ENCODE measurements at regions not wholly inside any gene's neighbourhood (a gene's known extent, or its start where the extent isn't known, plus 50 kb on each side); places are given as distances from the start of the nearest gene placed in this dataset.

- H3K4me3 ChIP-seq (ENCODE audit: low read length) = no peak overlapping the region
- H3K36me3 ChIP-seq (ENCODE audit: insufficient read depth, low read length) = no peaks in the 10 kb centered on the region
- H3K27me3 ChIP-seq (ENCODE audit: control insufficient read depth, insufficient read depth, low read length) = peaks cover 6% of the 10 kb centered on the region
- H3K9ac ChIP-seq (ENCODE audit: low read depth, low read length) = no peak overlapping the region
- no peak overlapping the region for H3K4me2 ChIP-seq (ENCODE audit: low read length)
- no peaks in the 10 kb centered on the region for H3K9me3 ChIP-seq (replicated peaks; ENCODE audit: low read length)
- H3K4me1 ChIP-seq (ENCODE audit: control insufficient read depth, insufficient read depth, low read length) = no peaks in the 10 kb centered on the region
These were observed 240.6 kb upstream of the LMCD1 start for GRCh38 chr3:8261018-8261417.

- no peaks in the 10 kb centered on the region for H3K36me3 ChIP-seq (ENCODE audit: insufficient read depth, low read length)
- no peak overlapping the region for H3K4me2 ChIP-seq (ENCODE audit: low read length)
- H3K9me3 ChIP-seq (replicated peaks; ENCODE audit: low read length) = no peaks in the 10 kb centered on the region
- H3K4me1 ChIP-seq (ENCODE audit: control insufficient read depth, insufficient read depth, low read length) = no peaks in the 10 kb centered on the region
- H3K27me3 ChIP-seq (ENCODE audit: control insufficient read depth, insufficient read depth, low read length) = peaks cover 6% of the 10 kb centered on the region
- H3K9ac ChIP-seq (ENCODE audit: low read depth, low read length) = no peak overlapping the region
- no peak overlapping the region for H3K4me3 ChIP-seq (ENCODE audit: low read length)
These were observed 234.9 kb upstream of the LMCD1 start for GRCh38 chr3:8266730-8267131.

- Histone ChIP-seq H3K4me3 (ENCODE audit: low read length) (no peak overlapping the region), H3K9me3 (replicated peaks; ENCODE audit: low read length) (no peaks in the 10 kb centered on the region), H3K36me3 (ENCODE audit: insufficient read depth, low read length) (no peaks in the 10 kb centered on the region), H3K4me2 (ENCODE audit: low read length) (no peak overlapping the region), H3K27me3 (ENCODE audit: control insufficient read depth, insufficient read depth, low read length) (no peaks in the 10 kb centered on the region), H3K4me1 (ENCODE audit: control insufficient read depth, insufficient read depth, low read length) (no peaks in the 10 kb centered on the region), H3K9ac (ENCODE audit: low read depth, low read length) (no peak overlapping the region)
These were observed 228.1 kb upstream of the LMCD1 start for GRCh38 chr3:8273479-8273878.

GRCh38 chr3:8276056-8276455 is 225.6 kb upstream of the LMCD1 start:
- H3K9me3 ChIP-seq (replicated peaks; ENCODE audit: low read length) = no peaks in the 10 kb centered on the region
- H3K27me3 ChIP-seq (ENCODE audit: control insufficient read depth, insufficient read depth, low read length) = no peaks in the 10 kb centered on the region
- H3K4me3 ChIP-seq (ENCODE audit: low read length) = no peak overlapping the region
- no peaks in the 10 kb centered on the region for H3K36me3 ChIP-seq (ENCODE audit: insufficient read depth, low read length)
- no peak overlapping the region for H3K4me2 ChIP-seq (ENCODE audit: low read length)
- H3K4me1 ChIP-seq (ENCODE audit: control insufficient read depth, insufficient read depth, low read length) = no peaks in the 10 kb centered on the region
- no peak overlapping the region for H3K9ac ChIP-seq (ENCODE audit: low read depth, low read length)

DNA sequence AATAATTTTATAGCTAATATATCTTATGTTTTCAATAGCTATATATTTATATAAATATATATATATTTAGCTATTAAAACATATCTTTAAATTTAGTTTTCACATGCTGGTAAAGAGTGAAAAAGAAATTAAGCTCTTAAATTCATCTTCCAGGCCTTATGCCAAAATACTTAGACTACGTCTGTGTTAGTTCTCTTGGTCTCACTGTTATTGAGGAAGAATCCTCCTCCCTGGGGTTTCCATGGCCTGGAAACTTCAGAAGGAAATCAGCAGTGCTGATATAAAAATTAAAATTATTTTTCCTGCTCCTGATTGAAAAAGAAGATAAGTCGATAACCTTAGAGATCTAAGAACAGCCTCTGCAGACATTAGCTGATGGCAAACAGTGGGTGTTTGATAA is 225.1 kb upstream of the LMCD1 start:
- H3K9me3 ChIP-seq (replicated peaks; ENCODE audit: low read length) = no peaks in the 10 kb centered on the region
- no peak overlapping the region for H3K4me2 ChIP-seq (ENCODE audit: low read length)
- H3K4me3 ChIP-seq (ENCODE audit: low read length) = no peak overlapping the region
- H3K9ac ChIP-seq (ENCODE audit: low read depth, low read length) = no peak overlapping the region
- no peaks in the 10 kb centered on the region for H3K27me3 ChIP-seq (ENCODE audit: control insufficient read depth, insufficient read depth, low read length)
- no peaks in the 10 kb centered on the region for H3K36me3 ChIP-seq (ENCODE audit: insufficient read depth, low read length)
- H3K4me1 ChIP-seq (ENCODE audit: control insufficient read depth, insufficient read depth, low read length) = no peaks in the 10 kb centered on the region

GRCh38 chr3:8278448-8278847 is 223.2 kb upstream of the LMCD1 start:
- Histone ChIP-seq H3K9ac (ENCODE audit: low read depth, low read length) (no peak overlapping the region), H3K27me3 (ENCODE audit: control insufficient read depth, insufficient read depth, low read length) (no peaks in the 10 kb centered on the region), H3K4me3 (ENCODE audit: low read length) (no peak overlapping the region), H3K4me2 (ENCODE audit: low read length) (no peak overlapping the region), H3K36me3 (ENCODE audit: insufficient read depth, low read length) (no peaks in the 10 kb centered on the region), H3K4me1 (ENCODE audit: control insufficient read depth, insufficient read depth, low read length) (no peaks in the 10 kb centered on the region), H3K9me3 (replicated peaks; ENCODE audit: low read length) (no peaks in the 10 kb centered on the region)

- no peak overlapping the region for H3K4me2 ChIP-seq (ENCODE audit: low read length)
- H3K36me3 ChIP-seq (ENCODE audit: insufficient read depth, low read length) = no peaks in the 10 kb centered on the region
- H3K4me3 ChIP-seq (ENCODE audit: low read length) = no peak overlapping the region
- H3K27me3 ChIP-seq (ENCODE audit: control insufficient read depth, insufficient read depth, low read length) = no peaks in the 10 kb centered on the region
- no peaks in the 10 kb centered on the region for H3K9me3 ChIP-seq (replicated peaks; ENCODE audit: low read length)
- no peak overlapping the region for H3K9ac ChIP-seq (ENCODE audit: low read depth, low read length)
- H3K4me1 ChIP-seq (ENCODE audit: control insufficient read depth, insufficient read depth, low read length) = no peaks in the 10 kb centered on the region
These were observed 222.1 kb upstream of the LMCD1 start for GRCh38 chr3:8279476-8279875.

DNA sequence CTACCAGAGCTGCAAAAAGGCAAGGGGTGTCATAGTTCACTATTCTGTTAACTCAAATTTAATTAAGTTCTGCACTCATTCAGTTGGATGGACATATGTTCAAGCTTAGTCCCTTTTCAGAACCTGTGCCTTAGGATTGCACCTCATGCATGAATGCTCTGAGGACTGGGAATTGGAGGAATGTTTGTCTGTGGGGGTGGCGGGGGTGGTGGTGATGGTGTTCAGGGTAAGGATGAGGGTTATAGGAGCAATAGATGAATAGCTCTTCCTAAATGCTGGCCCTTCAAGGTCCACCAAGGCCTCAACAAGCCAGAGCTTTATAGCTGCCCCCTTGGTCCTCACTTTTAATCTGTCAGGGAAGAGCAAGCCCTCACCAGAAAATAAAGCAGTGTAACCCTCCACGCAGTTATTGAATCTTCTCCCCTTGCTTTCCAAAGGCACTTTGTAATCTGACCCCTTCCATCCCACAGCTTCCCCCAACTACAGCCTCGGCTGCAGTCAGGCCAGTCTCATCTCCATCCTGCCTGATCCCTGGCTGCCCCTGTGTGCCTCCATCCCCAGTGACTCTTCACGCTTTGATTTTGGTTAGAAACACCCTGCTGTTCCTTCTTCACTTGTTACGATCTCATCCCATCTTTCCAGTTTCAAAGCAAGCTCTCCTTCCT is 221.6 kb upstream of the LMCD1 start:
- no peak overlapping the region for H3K9ac ChIP-seq (ENCODE audit: low read depth, low read length)
- no peak overlapping the region for H3K4me2 ChIP-seq (ENCODE audit: low read length)
- no peaks in the 10 kb centered on the region for H3K36me3 ChIP-seq (ENCODE audit: insufficient read depth, low read length)
- no peak overlapping the region for H3K4me3 ChIP-seq (ENCODE audit: low read length)
- no peaks in the 10 kb centered on the region for H3K27me3 ChIP-seq (ENCODE audit: control insufficient read depth, insufficient read depth, low read length)
- no peaks in the 10 kb centered on the region for H3K9me3 ChIP-seq (replicated peaks; ENCODE audit: low read length)
- H3K4me1 ChIP-seq (ENCODE audit: control insufficient read depth, insufficient read depth, low read length) = no peaks in the 10 kb centered on the region

- Histone ChIP-seq H3K4me3 (ENCODE audit: low read length) (no peak overlapping the region), H3K9me3 (replicated peaks; ENCODE audit: low read length) (no peaks in the 10 kb centered on the region), H3K36me3 (ENCODE audit: insufficient read depth, low read length) (no peaks in the 10 kb centered on the region), H3K9ac (ENCODE audit: low read depth, low read length) (no peak overlapping the region), H3K4me2 (ENCODE audit: low read length) (no peak overlapping the region), H3K4me1 (ENCODE audit: control insufficient read depth, insufficient read depth, low read length) (no peaks in the 10 kb centered on the region), H3K27me3 (ENCODE audit: control insufficient read depth, insufficient read depth, low read length) (no peaks in the 10 kb centered on the region)
These were observed 219.0 kb upstream of the LMCD1 start for GRCh38 chr3:8282541-8283165.

DNA sequence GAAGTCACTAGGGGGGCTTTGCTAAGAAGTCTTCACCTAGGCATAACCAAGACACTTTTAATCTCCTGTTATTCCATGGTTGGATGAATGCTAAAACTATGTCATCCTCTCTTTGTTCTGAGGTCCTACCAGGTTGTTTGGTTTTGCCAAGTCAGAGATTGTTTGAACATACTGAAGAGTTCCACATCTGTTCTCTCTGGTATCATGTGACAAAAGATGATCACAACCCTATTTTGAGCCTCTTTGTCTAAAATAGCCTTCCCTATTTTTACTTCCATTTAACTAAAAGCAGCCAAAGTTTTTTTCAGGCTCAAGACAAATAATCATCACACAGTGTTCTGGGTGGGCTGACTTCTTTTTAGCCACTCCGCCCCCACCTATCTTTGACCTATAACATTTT is 218.4 kb upstream of the LMCD1 start:
- no peak overlapping the region for H3K4me2 ChIP-seq (ENCODE audit: low read length)
- no peaks in the 10 kb centered on the region for H3K9me3 ChIP-seq (replicated peaks; ENCODE audit: low read length)
- H3K4me1 ChIP-seq (ENCODE audit: control insufficient read depth, insufficient read depth, low read length) = no peaks in the 10 kb centered on the region
- no peaks in the 10 kb centered on the region for H3K27me3 ChIP-seq (ENCODE audit: control insufficient read depth, insufficient read depth, low read length)
- H3K4me3 ChIP-seq (ENCODE audit: low read length) = no peak overlapping the region
- H3K9ac ChIP-seq (ENCODE audit: low read depth, low read length) = no peak overlapping the region
- H3K36me3 ChIP-seq (ENCODE audit: insufficient read depth, low read length) = no peaks in the 10 kb centered on the region

GRCh38 chr3:8286086-8286485 is 215.5 kb upstream of the LMCD1 start:
- Histone ChIP-seq H3K4me1 (ENCODE audit: control insufficient read depth, insufficient read depth, low read length) (no peaks in the 10 kb centered on the region), H3K4me3 (ENCODE audit: low read length) (no peak overlapping the region), H3K4me2 (ENCODE audit: low read length) (no peak overlapping the region), H3K9ac (ENCODE audit: low read depth, low read length) (no peak overlapping the region), H3K9me3 (replicated peaks; ENCODE audit: low read length) (no peaks in the 10 kb centered on the region), H3K36me3 (ENCODE audit: insufficient read depth, low read length) (no peaks in the 10 kb centered on the region), H3K27me3 (ENCODE audit: control insufficient read depth, insufficient read depth, low read length) (no peaks in the 10 kb centered on the region)

DNA sequence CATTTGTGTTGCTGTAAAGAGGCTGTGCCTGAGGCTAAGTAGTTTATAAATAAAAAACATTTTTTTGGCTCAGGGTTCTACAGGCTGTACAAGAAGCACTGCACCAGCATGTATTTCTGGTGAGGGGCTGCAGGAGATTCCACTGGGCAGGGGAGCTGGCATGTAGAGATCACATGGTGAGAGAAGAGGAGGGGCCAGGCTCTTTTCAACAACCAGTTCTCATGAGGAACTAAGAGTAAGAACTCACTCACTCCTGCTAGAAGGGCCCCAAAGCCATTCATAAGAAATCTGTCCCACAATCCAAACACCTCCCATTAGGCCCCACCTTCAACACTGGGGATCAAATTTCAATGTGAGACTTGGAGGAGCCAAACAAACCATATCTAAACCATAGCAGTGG is 214.9 kb upstream of the LMCD1 start:
- H3K27me3 ChIP-seq (ENCODE audit: control insufficient read depth, insufficient read depth, low read length) = no peaks in the 10 kb centered on the region
- H3K4me2 ChIP-seq (ENCODE audit: low read length) = no peak overlapping the region
- no peaks in the 10 kb centered on the region for H3K9me3 ChIP-seq (replicated peaks; ENCODE audit: low read length)
- H3K36me3 ChIP-seq (ENCODE audit: insufficient read depth, low read length) = no peaks in the 10 kb centered on the region
- H3K4me1 ChIP-seq (ENCODE audit: control insufficient read depth, insufficient read depth, low read length) = no peaks in the 10 kb centered on the region
- no peak overlapping the region for H3K4me3 ChIP-seq (ENCODE audit: low read length)
- H3K9ac ChIP-seq (ENCODE audit: low read depth, low read length) = no peak overlapping the region
